Sigmoid colon (tissue), 3 donors: ENCODE measurements at regions not wholly inside any gene's neighbourhood (a gene's known extent, or its start where the extent isn't known, plus 50 kb on each side); places are given as distances from the start of the nearest gene placed in this dataset.

Experiments
- CTCF ChIP-seq, 4 experiments: fragments of 450-650 bp in 3 of 4; fragments of 200-600 bp in 1 of 4; IDR thresholded peaks; one replicate each; pipeline ENCODE4 v1.5.1; 2016 to 2019; ENCODE audit warnings: antibody characterized with exemption in 4 of 4, mild to moderate bottlenecking in 3 of 4, moderate library complexity in 2 of 4
- POLR2A ChIP-seq, 2 donors: fragments of 450-650 bp; IDR thresholded peaks; one replicate each; pipeline ENCODE4 v1.6.1; 2016; ENCODE audit warnings: antibody characterized with exemption in 2 of 2, mild to moderate bottlenecking in 2 of 2, moderate library complexity in 2 of 2

GRCh38 chr3:73746623-73747022 lies 121.9 kb upstream of the PDZRN3 start:
- TF ChIP-seq CTCF (IDR thresholded peaks at IDR 0.05) (no peak), POLR2A (IDR thresholded peaks at IDR 0.05) (no peak)
